ENCODE measurements at regions not wholly inside any gene's neighbourhood (a gene's known extent, or its start where the extent isn't known, plus 50 kb on each side); places are given as distances from the start of the nearest gene placed in this dataset.

DNA sequence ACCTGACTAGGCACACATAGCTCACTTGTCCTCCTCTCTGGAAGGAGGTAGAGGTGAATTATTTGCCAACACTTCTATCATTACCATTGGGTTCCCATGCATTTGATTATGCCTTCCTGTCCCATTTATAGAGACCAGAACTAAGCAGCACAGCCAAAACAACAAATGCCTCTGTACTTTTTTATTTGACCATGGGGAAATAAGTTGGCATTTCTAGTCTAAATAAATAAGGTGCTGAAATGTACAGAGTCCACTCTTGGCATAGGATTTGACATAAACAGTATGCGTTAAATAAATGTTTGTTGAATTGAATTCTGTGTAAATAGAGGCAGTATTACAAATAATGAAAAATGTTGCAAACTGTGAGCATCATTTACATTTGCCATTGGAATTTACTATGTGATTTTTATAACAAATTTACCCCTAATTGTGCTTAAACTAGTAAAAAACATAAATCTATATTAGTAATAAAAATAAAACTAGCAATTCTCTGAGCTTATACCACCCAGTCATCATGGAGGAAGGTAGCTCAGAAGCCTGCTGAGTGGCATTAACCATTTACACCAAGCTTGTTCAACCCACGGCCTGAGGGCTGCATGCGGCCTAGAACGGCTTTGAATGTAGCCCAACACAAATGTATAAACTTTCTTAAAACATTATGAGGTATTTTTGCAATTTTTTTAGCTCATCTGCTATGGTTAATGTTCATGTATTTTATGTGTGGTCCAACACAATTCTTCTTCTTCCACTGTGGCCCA lies 367.8 kb downstream of the FIGN start:
- DNase-seq = no peak

DNA sequence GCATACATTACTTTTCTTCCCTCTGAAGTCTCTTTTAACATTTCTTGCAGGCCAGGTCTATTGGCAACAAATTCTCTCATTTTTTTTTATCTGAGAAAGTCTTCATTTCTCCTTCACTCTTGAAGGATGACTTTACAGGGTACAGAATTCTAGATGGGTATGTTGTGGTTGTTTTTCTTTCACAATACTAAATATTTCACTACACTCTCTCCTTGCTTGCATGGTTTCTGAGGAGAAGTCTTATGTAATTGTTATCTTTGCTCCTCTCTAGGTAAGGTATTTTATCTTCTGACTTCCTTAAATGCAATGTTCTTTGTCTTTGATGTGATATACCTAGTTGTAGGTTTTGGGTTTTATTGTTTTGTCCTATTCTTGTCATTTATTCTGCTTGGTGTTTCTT lies 371.1 kb downstream of the FIGN start:
- DNase-seq = no peak

DNA sequence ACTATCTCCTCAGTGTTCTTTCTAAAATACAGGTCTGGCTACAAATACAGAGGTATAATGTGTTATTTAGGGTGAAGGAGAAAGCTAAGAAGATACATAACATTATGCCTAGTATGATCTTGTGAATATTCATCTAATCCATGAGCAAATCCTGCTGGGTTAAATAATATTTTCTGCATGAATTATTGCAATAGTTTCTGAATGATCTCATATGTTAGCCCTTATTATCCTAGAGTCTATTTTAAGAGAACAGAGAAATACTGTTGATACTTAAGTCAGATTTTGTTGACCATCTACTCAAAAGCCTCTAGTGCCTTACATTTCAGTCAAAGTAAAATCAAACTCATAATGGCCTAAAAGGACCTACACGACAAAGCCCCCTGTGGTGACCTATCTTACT lies 382.3 kb downstream of the FIGN start:
- DNase-seq = no peak

DNA sequence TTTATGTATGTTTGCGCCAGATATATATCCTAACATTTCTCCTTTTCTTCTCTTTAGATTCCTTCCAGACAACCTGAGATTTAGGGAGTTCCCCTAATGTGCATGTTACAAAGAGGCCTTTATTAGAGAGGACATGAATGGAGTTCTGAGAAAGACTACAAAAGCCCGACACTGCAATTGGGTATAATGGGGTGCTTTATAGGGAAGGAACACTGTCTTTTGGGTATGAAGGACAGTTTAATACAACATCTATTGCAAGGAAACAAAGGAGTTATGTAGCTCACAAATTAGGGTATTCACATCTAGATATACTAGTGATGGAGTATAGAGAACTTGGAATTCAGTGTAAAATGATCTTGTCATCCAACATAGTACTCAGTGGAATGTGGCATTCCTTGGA lies 383.8 kb downstream of the FIGN start:
- no peak for DNase-seq

DNA sequence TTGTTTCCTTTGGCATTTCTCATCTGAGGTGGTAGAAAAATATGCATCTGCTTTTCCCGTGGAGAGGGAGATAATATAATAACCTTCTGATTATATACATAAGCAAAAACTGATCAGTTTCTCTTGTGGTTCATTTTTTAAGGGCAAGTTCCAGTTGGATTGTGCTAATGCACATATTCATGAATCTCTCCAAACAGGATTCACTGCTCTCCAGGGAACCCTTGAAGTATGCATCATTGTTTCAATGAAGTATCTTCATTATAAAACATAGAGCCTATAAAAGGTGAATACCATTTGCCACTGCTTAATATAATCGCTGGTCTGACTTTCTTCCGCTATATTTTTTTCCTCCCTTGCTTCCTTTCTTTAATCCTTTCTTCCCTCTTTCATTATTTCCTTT lies 384.7 kb downstream of the FIGN start:
- DNase-seq = no peak

DNA sequence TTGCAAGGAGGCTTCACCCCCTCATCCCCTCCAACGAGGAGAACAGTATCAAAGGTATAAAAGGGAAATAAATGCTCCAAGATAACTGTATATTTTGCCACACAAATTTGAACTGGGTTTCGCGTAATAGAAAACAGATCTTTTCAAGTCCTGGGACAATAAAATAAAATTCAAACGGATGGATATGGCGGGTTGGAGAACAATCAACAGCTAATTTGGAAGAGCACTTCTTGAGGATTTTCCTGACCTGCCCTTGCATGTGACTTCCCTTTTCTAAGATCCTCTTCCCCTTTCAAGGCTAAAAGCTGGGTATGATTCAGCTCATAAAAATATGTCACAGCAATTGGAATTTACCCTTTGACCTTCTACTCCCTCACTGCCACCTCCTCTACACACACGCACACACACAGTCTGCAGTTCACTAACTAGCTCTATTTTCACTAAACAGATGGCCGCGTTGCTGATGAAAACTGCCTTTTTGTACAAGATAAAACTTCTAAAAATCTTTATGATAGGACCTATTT lies 386.9 kb downstream of the FIGN start:
- DNase-seq = no peak

DNA sequence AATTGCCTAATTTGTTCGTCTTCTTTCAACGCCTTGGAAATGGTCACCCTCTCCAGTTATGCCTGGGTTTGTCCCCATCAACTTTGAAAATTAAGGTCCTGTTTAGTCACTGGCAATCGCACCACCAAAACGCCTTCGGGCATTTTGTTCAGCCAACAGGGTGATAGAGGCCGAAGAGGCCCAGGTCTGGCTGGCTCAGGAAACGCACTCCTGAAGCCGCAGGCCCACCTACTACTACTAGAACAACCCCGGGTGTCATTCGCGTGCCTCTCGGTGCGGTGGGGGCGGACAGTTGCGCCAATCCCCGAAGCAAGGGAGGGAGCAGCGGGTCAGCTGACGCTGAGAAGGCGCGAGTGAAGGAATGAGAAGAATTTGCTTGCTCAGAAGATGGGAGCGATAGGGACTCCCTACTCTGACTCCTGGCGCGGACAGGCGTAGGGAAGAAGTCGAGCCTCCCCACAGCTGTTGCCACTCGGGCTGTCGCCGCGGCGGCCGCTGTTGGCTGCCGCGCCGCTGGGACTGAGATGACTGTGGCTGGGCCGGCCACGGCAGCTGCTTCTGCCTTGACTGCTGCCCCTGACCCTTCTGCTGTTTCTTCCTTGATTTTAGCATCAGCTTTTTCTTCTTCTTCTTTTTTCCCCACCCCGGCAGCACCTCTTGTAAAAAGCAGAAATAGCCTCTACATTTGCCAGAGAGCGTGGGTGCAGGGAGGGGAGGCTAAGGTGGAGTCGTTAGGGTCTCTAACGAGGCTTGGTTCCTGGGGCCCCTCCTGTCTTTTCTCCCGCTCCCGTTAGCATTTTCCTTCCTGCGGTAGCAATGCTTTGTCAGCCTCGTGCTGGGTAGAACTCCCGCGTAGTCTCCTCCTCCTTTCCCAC lies 387.6 kb downstream of the FIGN start:
- DNase-seq = no peak

DNA sequence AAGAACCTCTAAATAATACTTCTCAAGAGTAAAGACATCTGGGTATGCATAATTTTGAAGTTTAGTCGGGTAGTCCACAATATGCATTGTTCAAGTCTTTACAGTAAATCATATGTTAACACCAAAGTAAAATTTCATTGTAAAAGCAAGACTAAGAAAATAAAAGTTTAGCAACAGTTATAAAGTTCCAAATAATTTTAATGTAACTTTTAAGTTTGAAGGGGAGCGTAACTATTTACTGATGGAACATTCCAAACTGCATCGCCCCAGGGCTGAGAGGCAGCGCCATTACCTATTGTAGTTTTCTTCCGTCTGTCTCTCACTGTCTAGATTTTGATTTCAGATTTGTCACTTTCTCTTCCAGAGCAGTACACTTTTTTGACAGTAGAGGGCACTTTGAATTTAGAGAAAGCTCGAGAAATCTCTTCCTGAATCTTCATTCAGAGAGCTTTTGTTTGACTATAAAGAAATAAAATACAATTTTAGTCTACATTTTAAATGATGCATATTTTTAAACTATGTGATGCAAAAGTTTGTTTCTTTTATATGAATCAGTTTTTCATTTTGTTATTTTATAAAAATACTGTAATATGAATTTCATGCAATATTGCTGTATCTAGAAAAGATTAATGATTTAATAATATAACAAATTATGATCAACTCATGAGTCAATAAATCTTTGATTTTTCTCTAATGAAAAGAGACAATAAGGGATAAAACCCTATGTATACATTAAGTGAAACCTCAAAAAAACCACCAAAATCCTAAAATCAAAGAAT lies 389.8 kb downstream of the FIGN start:
- DNase-seq = no peak

DNA sequence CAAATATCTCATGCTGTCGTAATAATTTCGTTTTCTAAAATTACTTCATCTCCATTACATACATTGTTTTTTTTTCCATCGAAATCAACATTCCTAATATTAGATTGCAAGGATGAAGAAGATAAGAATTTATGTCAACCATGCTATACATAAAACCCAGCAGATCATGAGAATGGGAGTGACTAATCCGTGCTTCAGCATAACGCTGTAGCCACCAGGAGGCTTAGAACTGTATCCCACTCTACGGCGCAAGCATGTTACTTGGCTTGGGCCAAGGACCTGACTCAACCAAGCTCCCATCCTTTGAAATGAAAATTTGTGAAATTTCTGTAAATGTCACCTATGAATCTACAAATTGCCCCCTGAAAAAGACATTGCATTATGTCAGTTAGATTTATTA lies 392.5 kb downstream of the FIGN start:
- no peak for DNase-seq

DNA sequence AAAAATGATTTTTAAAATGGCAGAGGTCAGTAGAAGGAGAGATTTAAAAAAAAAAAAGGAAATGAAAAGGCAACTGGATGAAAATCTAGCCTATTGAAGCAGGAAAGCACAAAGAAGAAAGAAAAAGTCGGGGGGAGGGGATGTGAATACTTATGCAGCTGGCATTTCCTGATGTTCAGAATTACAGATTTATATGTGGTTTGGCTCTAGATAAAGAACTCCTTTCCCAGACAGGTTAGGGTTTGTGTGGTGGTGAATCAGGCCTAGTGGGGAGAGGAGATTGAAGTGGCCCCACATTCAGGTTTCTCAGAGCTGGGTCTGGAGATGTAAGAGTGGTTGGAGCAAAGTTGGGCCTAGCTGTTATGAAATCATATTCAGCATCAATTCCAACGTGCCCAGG lies 394.4 kb downstream of the FIGN start:
- no peak for DNase-seq

DNA sequence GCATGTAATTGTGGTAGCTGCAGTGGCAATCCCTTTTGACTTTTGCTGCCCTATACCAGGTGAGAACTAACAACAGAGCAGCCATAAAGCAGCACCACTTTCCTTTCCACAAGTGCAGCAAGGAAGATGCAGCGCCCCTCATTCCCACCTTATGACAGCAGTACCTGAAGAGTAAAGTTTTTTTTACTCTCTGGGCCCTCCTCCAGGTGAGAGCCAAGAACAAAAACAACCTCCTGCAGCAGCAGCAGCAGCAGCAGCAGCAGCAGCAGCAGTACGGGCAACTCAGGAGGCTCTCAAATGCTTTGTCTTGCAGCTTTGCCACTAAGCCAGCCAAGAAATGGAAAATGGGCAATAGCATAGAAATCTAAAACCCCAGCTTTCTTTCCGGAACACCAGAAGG lies 397.5 kb downstream of the FIGN start:
- no peak for DNase-seq

DNA sequence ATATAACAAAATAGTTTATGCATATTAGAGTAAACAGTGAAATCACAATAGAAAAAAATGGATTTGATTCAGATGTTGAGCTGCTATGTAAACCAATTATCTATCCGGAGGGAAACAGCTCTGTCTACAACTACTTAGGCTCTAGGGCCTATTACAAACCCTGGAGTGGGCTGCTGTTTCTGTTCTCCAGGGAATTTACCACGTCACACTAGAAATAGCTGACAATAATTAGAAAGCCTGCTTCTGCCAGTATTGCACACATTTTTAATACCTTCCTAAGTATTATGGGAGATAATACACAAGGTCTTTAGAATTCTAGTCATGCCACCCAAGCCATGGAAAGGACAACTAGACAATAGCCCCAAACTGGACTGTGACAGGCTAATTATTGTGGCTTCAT lies 411.1 kb downstream of the FIGN start:
- no peak for DNase-seq

DNA sequence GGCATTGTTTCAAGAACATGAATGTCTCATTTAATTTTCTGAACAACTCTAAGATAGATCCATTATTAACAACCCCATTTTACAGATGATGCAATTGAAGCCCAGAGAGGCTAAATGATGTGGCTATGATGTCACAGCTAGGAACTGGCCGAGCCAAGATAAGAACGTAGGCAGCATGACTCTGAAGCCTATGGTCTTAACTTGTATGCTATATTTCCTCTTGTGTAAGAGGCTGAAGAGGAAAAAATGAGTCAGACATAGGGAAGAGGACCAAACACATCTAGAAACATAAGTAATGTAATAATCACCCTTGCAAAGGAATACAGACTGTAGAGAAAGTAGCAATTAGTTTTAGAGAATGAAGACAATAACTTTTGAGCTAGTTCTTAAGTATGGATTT lies 416.8 kb downstream of the FIGN start:
- DNase-seq = no peak

DNA sequence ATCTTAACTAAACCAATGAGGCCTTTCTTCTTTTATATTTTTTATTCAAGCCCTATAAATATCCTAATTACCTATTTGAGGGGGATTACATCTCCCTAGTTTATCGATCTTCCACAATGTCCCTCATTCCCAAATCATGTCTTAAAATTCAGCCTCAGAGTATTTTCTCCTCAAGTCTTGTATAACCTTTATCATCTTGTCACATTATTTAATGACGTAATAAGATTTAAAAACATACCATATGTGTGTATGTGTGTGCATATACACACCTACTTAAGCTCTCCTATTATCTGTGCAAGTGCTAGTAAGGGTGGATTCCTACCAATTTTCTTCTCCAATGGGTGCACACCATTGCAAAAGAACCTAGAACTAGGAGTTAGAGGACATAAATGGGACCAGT lies 421.1 kb downstream of the FIGN start:
- DNase-seq = no peak

DNA sequence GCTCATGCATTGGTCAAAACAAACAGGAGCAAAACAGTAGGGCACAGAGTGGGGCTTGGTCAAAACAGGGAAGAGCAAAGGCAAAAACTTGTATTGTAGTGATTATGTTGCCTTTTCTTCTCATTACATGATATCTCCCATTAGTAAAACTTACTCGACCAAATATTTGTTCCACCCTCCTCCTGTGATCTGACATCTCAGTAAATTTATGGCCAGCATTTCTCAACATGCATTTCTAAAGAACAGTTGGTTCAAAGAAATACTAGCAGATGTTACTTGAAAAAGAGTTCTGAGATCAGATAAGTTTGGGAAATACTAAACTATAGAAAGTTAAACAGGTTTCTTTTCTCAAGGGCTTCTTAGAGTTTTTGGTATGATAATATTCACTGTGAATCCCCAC lies 423.1 kb downstream of the FIGN start:
- no peak for DNase-seq

DNA sequence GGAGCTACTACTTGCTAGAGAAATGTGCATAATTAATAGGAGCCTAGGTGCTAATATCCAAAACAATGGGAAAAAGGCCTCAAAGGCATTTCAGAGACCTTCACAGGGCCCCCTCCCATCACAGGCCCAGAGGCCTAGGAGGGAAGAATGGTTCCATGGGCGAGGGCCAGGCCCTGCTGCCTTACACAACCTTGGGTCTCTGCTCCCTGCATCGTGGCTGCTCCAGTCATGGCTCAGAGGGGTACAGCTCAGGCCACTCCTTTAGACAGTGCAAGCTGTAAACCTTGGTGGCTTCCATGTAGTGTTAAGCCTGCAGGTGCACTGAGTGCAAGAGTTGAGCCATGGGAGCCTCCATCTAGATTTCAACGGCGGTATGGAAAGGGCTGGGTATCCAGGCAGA lies 429.2 kb downstream of the FIGN start:
- no peak for DNase-seq

DNA sequence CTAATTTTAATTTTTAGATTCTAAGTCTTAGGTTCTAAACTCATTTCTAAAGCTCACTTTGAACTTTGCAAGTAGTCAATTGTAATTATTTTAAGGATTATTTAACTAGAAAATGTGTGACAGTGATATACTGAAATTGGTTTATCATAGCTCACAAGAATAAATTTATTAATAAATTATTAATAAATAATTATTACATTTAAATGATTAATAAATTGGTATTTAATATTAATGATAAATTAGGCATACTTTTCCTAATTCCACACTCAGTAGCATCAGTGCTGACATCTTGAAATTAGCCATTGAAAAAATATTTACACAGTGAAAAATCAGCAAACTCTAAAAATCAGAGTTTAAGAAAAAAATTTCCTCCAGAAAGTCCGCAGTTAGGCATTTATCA lies 433.7 kb downstream of the FIGN start:
- no peak for DNase-seq

DNA sequence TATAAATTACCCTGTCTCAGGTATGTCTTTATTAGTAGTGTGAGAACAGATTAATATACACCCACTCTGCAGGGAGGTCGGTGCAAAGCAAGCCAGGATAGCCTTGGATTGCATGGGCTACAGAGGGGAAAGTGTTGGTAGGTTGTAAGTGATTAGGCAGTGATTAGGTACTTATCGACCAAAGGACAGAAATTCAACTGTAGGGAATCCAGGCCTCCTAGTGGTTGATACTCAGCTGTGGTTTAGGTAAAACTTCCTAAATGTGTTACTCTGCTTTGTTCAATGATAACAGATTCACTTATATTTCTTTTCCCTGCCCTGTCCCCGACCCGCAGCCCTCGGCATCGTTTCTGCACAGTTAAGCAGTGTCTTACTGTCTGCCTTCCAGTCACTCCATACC lies 444.0 kb downstream of the FIGN start:
- DNase-seq = no peak

DNA sequence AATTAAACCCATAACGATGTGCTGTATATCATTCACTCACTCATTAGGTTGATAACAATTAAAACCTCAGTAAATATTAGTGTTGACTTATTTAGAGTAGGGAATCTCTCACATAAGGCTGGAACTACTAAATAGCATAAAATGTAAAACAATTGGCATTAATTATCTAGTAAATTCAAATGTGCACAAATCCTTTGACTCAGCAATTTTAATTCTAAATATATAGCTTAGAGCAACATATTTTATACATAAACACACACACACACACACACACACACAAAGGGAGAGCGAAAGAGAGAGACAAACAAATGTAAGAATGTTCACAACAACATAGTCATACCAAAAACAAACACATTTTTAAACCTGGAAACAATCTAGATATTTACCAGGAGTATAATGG lies 443.1 kb upstream of the KCNH7 start:
- DNase-seq = no peak

DNA sequence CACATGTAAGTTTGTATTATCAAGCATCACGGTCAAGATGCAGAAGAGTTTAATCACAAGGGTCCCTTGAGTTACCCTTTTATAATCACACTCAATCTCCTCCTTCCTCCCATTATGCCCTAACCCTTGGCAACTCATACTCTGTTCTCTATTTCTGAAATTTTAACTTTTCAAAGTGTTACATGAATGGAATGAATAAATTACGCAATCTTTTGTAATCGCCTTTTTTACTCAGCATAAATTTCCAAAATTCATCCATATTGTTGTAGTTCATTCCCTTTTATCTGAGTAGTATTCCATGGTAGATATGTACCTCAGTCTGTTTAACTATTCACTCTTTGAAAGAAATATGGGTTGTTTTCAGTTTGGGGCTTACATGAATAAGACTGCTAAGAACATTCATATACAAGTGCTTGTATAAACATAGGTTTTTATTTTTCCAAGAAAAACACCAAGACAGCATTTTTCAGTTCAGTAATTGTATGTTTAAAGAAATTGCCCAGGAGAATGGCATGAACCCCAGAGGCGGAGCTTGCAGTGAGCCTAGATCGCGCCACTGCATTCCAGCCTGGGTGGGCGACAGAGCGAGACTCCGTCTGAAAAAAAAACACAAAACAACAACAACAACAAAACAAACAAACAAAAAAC lies 430.9 kb upstream of the KCNH7 start:
- DNase-seq = no peak

DNA sequence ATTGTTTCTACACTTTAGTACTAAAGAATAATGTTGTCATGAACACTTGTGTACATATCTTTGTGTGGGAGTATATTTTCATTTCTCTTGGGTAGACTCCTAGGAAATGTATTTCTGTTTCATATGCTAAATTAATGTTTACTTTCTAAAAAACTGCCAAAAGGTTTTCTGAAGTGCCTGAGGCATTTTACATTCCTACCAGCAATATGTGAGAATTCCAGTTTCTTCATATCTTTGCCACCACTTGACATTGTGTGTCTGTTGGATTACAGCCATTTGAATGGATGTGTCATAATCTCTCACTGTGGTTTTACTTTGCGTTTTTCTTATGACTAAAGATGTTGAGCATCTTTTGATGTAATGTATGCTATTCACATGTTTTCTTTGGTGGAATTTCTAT lies 428.2 kb upstream of the KCNH7 start:
- no peak for DNase-seq

DNA sequence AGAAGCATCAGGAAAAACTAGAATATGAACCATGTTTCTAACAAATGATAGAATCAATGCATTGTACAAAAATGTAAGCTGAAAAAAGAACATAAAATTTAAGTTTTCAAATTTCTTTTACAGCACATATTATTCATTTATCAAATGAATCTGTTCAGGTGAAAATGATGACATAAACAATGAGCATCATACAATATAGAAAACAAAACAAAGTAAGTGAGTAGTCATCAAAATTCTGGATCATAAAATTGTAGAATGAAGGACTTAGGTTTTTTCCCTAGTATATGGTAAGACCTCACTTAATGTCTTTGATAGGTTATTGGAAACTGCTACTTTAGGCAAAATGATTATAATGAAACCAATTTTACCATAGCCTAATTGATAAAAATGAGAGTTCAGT lies 427.0 kb upstream of the KCNH7 start:
- DNase-seq = no peak

DNA sequence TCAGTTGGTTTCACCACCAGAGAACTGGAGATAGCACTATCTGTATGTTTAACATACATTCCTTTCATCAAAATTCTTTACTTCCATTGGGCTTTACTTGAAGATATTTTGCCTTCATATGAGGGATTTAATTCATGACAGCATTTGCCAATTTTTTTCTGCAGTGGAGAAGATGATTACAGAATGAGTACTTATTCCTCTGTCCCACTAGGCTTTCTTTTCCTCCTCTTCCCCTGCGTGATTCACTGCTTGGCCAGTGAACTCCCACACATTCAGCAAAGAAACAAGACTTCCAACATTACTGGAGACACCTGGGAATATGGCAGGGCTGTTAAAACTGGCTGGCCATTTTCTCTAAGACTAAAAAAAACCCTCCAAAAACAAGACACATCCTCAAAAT lies 425.8 kb upstream of the KCNH7 start:
- DNase-seq = no peak
